ENCODE measurements at regions not wholly inside any gene's neighbourhood (a gene's known extent, or its start where the extent isn't known, plus 50 kb on each side); places are given as distances from the start of the nearest gene placed in this dataset.

GRCh38 chr5:159814805-159815585 lies 101.3 kb upstream of the ADRA1B start:
- Mint-ChIP-seq H3K36me3 (ENCODE audit: unreplicated experiment) (no peaks in the 10 kb centered on the region), H3K9me3 (ENCODE audit: unreplicated experiment) (no peaks in the 10 kb centered on the region), H3K27ac (ENCODE audit: unreplicated experiment) (no peak overlapping the region), H3K27me3 (ENCODE audit: unreplicated experiment) (no peaks in the 10 kb centered on the region), H3K4me3 (ENCODE audit: unreplicated experiment) (no peak overlapping the region), H3K4me1 (ENCODE audit: low read depth, unreplicated experiment) (no peaks in the 10 kb centered on the region)
- no peak for TF ChIP-seq CTCF (IDR thresholded peaks at IDR 0.05; ENCODE audit: partially characterized antibody, unreplicated experiment)
- DNase-seq: no peak

DNA sequence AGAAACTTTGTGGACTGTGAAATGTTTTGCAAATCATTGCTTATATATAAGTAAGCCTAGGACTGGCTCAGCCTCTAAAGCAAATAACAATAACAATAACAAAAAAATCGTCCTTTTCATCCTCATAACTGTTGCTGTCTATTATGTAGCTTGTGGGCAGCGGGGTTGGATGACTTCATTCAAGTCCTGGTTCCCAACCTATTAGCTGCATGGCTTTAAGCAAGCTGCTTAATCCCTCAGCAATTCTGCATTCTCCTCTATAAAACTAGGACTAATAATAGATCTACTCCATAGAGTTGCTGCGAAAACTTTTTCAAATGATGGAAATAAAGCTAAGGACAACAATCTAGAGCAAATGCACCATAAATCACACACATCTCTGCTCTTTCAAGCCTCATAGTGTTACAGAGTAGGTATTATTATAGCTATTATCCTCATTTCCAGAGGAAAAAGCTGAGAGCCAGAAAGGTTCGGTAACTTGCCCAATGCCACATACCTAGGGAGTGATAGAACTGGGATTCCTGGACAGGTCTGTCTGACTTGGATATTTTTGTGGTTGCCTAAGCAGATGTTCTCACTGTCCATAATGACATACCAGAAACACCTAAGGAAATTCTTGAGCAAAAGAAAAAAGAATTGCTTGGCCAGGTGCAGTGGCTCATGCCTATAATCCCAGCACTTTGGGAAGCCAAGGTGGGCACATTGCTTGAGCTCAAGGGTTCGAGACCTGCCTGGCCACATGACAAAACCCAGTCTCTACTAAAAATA lies 98.8 kb upstream of the ADRA1B start:
- no peak for DNase-seq
- Mint-ChIP-seq H3K9me3 (ENCODE audit: unreplicated experiment) (no peaks in the 10 kb centered on the region), H3K4me3 (ENCODE audit: unreplicated experiment) (no peak overlapping the region), H3K4me1 (ENCODE audit: low read depth, unreplicated experiment) (no peaks in the 10 kb centered on the region), H3K36me3 (ENCODE audit: unreplicated experiment) (no peaks in the 10 kb centered on the region), H3K27ac (ENCODE audit: unreplicated experiment) (no peak overlapping the region), H3K27me3 (ENCODE audit: unreplicated experiment) (no peaks in the 10 kb centered on the region)
- TF ChIP-seq CTCF (IDR thresholded peaks at IDR 0.05; ENCODE audit: partially characterized antibody, unreplicated experiment): no peak

- Mint-ChIP-seq H3K27me3 (ENCODE audit: unreplicated experiment) (peaks cover 1% of the 10 kb centered on the region), H3K9me3 (ENCODE audit: unreplicated experiment) (no peaks in the 10 kb centered on the region), H3K27ac (ENCODE audit: unreplicated experiment) (no peak overlapping the region), H3K4me1 (ENCODE audit: low read depth, unreplicated experiment) (no peaks in the 10 kb centered on the region), H3K36me3 (ENCODE audit: unreplicated experiment) (no peaks in the 10 kb centered on the region), H3K4me3 (ENCODE audit: unreplicated experiment) (no peak overlapping the region)
- no peak for TF ChIP-seq CTCF (IDR thresholded peaks at IDR 0.05; ENCODE audit: partially characterized antibody, unreplicated experiment)
- DNase-seq: no peak
These were observed 96.5 kb upstream of the ADRA1B start for GRCh38 chr5:159819591-159820411.

DNA sequence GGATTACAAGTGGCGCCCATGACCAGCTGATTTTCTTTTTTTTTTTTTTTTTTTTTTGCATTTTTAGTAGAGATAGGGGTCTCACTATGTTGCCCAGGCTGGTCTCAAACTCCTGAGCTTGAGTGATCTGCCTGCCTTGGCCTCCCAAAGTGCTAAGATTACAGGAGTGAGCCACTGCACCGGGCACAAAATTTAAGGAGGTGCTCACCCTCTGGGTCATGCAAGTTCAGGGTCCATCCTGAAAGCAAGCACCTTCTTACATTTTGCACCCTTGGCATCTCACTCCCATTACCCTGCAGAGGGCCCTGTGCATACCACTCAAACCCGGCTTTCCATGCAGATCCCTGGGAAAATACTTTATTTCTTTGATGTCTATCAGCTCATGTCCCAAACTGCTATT lies 95.6 kb upstream of the ADRA1B start:
- no peak overlapping the region for H3K4me3 Mint-ChIP-seq (ENCODE audit: unreplicated experiment)
- no peak for TF ChIP-seq CTCF (IDR thresholded peaks at IDR 0.05; ENCODE audit: partially characterized antibody, unreplicated experiment)
- no peak for DNase-seq
- H3K9me3 Mint-ChIP-seq (ENCODE audit: unreplicated experiment): no peaks in the 10 kb centered on the region
- H3K27me3 Mint-ChIP-seq (ENCODE audit: unreplicated experiment): peaks cover 1% of the 10 kb centered on the region
- no peak overlapping the region for H3K27ac Mint-ChIP-seq (ENCODE audit: unreplicated experiment)
- no peaks in the 10 kb centered on the region for H3K4me1 Mint-ChIP-seq (ENCODE audit: low read depth, unreplicated experiment)
- H3K36me3 Mint-ChIP-seq (ENCODE audit: unreplicated experiment): no peaks in the 10 kb centered on the region
